Hepatocyte (in vitro differentiated cells): ENCODE measurements at regions not wholly inside any gene's neighbourhood (a gene's known extent, or its start where the extent isn't known, plus 50 kb on each side); places are given as distances from the start of the nearest gene placed in this dataset.

ENCODE experiments used
- EZH2 ChIP-seq: fragments of 200-600 bp; sonication (generic); IDR thresholded peaks from 2 replicates; pipeline ENCODE4 v1.6.1; 2016; ENCODE audit warnings: antibody characterized with exemption, mild to moderate bottlenecking, borderline replicate concordance
- EZH2phosphoT487 ChIP-seq: fragments of 200-600 bp; sonication (generic); IDR thresholded peaks from one replicate; pipeline ENCODE4 v1.6.1; 2018; ENCODE audit warnings: antibody characterized with exemption, mild to moderate bottlenecking, low read depth, moderate library complexity; ENCODE audit not compliant: unreplicated experiment, severe bottlenecking
- TF ChIP-seq, protein P1 (sequence below): fragments of 200-600 bp; sonication (generic); IDR thresholded peaks from 2 replicates; pipeline ENCODE4 v1.5.1; 2016; ENCODE audit warnings: antibody characterized with exemption, mild to moderate bottlenecking; ENCODE audit not compliant: poor library complexity

DNA sequence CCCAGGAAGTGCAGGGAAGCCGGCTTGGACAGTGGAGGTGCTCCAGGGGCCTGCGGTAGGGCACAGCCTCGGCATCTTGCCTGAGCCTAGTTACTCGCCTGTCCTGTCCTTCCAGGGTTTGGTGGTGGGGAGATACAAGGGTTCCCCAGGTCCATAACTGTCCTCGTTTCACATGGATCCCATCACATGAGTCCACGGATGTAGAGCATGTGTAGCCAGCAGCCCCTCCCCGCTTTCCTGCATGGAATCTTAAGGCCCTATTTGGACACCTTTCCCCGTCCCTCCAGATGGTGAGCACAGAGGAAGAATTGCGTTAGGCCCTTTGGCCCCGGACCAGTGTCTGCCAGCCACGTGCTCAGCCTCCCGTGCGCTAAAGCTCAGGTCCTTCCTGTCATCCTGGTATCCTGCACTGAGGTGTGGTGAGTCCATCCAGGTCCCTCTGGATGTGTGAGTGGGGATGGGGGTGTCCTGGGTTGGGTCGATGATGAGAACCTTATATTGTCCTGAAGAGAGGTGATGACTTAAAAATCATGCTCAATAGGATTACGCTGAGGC lies 230.4 kb downstream of the SNRPN start:
- TF ChIP-seq, protein P1, sequence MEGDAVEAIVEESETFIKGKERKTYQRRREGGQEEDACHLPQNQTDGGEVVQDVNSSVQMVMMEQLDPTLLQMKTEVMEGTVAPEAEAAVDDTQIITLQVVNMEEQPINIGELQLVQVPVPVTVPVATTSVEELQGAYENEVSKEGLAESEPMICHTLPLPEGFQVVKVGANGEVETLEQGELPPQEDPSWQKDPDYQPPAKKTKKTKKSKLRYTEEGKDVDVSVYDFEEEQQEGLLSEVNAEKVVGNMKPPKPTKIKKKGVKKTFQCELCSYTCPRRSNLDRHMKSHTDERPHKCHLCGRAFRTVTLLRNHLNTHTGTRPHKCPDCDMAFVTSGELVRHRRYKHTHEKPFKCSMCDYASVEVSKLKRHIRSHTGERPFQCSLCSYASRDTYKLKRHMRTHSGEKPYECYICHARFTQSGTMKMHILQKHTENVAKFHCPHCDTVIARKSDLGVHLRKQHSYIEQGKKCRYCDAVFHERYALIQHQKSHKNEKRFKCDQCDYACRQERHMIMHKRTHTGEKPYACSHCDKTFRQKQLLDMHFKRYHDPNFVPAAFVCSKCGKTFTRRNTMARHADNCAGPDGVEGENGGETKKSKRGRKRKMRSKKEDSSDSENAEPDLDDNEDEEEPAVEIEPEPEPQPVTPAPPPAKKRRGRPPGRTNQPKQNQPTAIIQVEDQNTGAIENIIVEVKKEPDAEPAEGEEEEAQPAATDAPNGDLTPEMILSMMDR = no peak
- TF ChIP-seq EZH2phosphoT487 (no peak), EZH2 (no peak)
